Activated naive CD4-positive, alpha-beta T cell treated with anti-CD3 and anti-CD28 coated beads, Interleukin-2, amount 50 U/mL, for 72 hours (primary cell): ENCODE measurements at regions not wholly inside any gene's neighbourhood (a gene's known extent, or its start where the extent isn't known, plus 50 kb on each side); places are given as distances from the start of the nearest gene placed in this dataset.
"Not testable (repeated sequence)": the region's sequence is repeated elsewhere in the genome, so short reads cannot be mapped to it uniquely, and the experiment has no call there.

ENCODE experiments used
- ATAC-seq, 2 donors: fragments of 150-1000 bp; cut with Tn5 transposase; 2 replicates each; pipeline ENCODE4 v1.10.0; 2021; ENCODE audit warnings: mild to moderate bottlenecking in 2 of 2, moderate library complexity in 2 of 2
- DNase-seq, 2 donors: peaks; one replicate each; pipeline ENCODE4 v3.0.0; 2021 to 2022; ENCODE audit warnings: low spot score in 2 of 2
- H3K27ac Mint-ChIP-seq, 2 donors: one replicate each; pipeline ENCODE4 v1.8.0; 2022; ENCODE audit warnings: mild to moderate bottlenecking in 2 of 2, mixed read lengths in 2 of 2
- H3K36me3 Mint-ChIP-seq, 2 donors: one replicate each; pipeline ENCODE4 v1.8.0; 2022; ENCODE audit warnings: mixed read lengths in 2 of 2
- H3K9me3 Mint-ChIP-seq, 2 donors: one replicate each; pipeline ENCODE4 v1.8.0; 2022; ENCODE audit warnings: mixed read lengths in 2 of 2

DNA sequence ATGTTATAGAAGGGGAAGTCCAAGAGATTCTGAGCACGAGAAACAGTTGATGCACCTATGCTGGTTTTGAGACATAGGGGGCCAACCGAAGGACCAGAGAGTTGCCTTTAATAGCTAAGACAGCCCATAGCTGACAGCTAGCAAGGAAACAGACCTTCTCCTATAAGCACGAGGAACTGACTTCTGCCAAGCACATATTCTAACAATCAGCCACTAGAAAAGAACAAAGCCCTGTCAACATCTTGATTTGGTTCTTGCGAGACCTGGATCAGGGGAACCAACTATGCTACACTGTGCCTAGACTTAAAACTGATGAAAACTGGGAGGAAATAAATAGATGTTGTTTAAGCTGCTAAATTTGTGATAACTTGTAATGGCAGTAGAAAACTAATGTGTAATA is 785.6 kb downstream of the TMTC2 start:
- H3K9me3 Mint-ChIP-seq: peaks cover 0 to 4% of the 10 kb centered on the region in 2 donors
- DNase-seq (no peak), ATAC-seq (no peak)
- no peaks in the 10 kb centered on the region for H3K36me3 Mint-ChIP-seq
- H3K27ac Mint-ChIP-seq: no peak overlapping the region

DNA sequence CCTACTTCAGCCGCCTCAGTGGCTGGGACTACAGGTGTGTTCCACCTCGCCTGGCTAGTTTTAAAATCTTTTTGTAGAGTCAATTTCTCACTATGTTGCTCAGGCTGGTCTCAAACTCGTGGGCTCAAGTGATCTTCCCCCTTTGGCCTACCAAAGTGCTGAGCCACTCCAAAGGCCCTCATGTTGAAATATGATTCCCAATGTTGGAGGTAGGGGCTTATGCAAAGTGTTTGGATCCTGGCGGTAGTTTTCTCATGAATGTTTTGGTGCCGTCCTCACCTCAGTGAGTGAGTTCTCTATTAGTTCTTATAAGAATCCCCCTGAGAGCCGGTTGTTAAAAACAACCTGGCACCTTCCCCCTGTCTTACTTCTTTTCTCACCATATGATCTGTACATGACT is 784.6 kb downstream of the TMTC2 start:
- Mint-ChIP-seq H3K36me3 (no peaks in the 10 kb centered on the region), H3K27ac (no peak overlapping the region), H3K9me3 (peaks cover 0 to 4% of the 10 kb centered on the region in 2 donors)
- no peak for ATAC-seq
- DNase-seq: no peak

DNA sequence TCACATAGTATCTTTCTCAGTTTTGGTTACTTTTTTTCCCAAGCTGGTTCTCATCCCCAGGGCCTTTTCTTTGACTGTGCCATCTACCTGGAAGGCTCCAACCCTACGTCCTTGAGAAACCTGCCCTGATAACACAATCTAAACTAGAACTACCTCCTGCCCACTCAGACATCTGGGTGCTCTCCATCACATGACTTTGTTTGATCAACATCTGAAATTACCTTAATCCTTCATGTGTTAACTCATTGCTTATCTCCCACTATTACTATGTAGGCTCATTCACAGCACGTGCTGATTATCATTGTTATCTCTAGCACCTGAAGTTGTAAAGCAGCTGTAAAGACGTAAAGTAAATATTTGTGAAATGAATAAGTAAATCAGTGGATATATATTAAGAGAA is 784.0 kb downstream of the TMTC2 start:
- Mint-ChIP-seq H3K9me3 (peaks cover 0 to 4% of the 10 kb centered on the region in 2 donors), H3K27ac (no peak overlapping the region), H3K36me3 (no peaks in the 10 kb centered on the region)
- ATAC-seq (no peak), DNase-seq (no peak)

DNA sequence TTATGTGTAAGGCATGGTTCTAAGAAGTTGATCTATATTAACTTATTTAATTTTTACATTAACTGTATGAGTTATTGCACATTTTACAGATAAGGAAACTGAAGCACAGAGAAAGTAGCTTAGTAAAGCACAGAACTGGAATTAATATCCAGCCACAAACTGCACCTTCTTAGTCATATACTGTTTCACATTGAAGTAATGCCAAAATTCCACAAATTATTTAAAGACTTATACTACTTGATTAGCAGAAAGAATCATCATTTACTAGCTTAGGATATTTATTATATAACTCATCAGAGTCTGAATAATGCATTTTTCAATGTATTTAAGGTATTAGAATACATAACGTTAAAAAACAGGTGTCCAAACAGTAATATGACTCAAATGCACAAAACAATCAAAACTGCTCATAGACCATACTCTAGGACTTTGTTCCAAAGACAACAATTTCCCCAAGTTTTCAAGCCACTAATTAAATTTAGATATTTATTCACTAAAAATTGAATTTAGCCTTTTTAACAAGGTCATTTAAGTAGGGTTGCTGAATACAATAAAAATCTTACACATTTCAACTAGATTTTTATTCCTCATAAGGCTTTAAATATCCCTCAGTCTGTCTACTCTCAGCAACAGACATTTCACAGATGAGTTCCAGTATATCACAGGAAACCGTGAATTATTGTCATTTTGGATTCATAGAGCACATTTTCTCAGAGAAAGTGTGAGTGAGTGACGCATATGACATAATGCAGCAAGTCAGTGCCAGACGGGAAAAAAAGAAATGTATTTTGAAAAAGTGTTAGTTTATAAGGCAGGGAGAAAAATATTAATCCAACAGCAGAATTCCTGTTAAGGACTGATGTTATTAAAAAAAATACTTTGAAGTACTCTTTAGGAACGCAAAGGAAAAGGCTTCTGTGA is 782.5 kb downstream of the TMTC2 start:
- peaks cover 0 to 4% of the 10 kb centered on the region in 2 donors for H3K9me3 Mint-ChIP-seq
- no peak for DNase-seq
- H3K36me3 Mint-ChIP-seq: no peaks in the 10 kb centered on the region
- H3K27ac Mint-ChIP-seq: no peak overlapping the region
- ATAC-seq: no peak

DNA sequence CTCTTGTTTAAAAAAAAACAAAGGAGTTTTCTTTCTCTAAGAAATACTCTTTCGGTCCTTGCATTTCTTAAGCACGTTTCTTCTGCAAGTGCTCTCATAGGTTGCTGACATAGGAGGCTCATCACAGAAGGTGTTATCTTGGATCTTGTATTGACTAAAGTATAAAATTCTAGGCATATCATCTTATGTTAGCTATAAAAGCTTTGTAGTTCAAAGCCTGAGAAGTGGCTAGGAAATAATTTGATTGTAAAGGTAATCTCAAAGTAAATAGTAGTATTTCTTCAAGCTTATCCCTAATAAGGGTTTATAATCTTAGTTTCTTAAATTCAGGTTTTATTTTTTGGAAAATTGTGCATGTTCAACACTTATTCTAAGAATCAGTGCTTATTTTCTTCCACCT is 778.9 kb downstream of the TMTC2 start:
- H3K9me3 Mint-ChIP-seq: peaks cover 0 to 6% of the 10 kb centered on the region in 2 donors
- no peak for ATAC-seq
- no peaks in the 10 kb centered on the region for H3K36me3 Mint-ChIP-seq
- DNase-seq: no peak
- H3K27ac Mint-ChIP-seq: no peak overlapping the region

DNA sequence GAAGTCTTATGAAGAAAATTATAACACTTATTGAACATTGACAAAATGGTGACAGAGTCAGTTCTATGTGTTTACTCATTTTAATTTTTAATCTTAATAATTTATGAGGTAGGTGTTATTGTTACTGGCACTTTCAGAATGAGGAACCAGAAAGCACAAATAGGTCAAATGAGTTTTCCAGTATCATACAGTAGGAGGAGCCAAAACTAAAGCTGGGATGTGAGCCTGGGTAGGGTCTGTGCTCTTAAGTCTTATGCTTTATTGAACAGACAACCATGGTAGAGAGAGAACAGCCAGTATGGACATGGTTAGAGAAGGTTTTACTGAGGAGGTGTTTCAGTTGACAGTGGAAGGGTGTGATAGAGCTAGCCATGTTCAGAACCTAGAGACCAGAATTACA is 775.7 kb downstream of the TMTC2 start:
- no peak for ATAC-seq
- DNase-seq: no peak
- H3K9me3 Mint-ChIP-seq: peaks cover 0 to 6% of the 10 kb centered on the region in 2 donors
- H3K36me3 Mint-ChIP-seq: no peaks in the 10 kb centered on the region
- H3K27ac Mint-ChIP-seq: no peak overlapping the region

DNA sequence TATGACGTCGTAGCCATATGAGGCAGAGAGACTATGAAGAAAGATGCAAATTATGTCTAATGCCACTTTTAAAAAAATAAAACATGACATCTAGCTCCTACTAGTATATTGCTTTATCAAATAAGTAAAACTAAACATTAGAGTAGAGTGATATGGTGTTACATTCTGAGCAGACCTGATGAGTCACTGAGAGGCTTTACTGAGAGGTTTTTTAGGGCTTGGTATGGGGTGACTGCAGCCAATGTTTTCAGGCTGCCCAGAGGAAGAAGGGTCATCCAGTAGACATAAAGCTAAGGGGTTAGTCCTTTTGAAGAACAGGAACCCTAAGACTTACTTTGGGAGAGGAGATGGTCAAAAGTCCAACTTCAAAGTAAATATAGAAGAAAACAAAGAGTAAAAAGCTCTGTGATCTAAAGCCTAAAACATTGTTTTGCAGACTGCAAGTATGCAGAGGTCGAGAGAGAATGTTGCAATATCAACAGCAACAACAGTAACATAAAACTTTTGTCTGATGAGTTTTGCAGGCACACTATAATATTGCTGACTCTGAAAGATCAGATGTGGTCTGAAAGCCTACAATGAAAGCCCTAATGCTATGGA is 774.7 kb downstream of the TMTC2 start:
- H3K36me3 Mint-ChIP-seq: no peaks in the 10 kb centered on the region
- no peak overlapping the region for H3K27ac Mint-ChIP-seq
- DNase-seq: no peak
- ATAC-seq: no peak
- peaks cover 0 to 6% of the 10 kb centered on the region in 2 donors for H3K9me3 Mint-ChIP-seq

DNA sequence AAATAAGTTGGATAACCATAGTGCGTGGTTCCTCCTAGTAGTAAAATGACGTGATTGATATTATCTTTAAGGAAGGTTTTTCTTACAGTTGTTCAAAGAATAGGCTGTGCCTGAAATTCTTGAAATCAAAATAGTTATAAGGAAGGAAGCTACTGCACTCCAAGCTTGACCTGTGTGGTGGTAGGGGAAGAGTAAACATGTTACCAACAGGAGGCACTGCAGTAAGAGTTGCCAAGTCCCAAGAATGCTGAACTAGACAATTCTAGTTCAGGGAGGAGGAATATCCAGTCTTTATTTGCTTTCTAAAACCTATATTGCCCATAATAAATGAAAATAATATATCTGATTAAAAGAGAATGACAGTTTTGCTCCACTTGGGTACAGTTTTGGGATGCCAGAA is 764.5 kb downstream of the TMTC2 start:
- DNase-seq: no peak
- H3K36me3 Mint-ChIP-seq: no peaks in the 10 kb centered on the region
- H3K27ac Mint-ChIP-seq: no peak overlapping the region
- no peak for ATAC-seq
- peaks cover 0 to 8% of the 10 kb centered on the region in 2 donors for H3K9me3 Mint-ChIP-seq

DNA sequence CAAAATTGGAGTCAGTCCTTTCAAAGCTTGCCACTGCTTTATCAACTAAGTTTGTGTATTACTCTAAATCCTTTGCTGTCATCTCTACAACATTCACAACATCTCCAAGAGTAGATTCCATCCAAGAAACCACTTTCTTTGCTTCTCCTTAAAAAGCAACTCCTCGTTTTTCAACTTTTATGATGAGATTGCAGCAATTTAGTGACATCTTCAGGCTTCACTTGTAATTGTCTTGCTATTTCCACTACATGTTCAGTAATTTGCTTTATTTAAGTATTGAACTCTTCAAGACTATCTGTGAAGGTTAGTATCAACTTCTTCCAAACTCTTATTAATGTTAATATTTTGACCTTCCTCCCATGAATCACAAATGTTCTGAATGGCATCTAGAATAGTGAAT is 747.9 kb downstream of the TMTC2 start:
- no peak for DNase-seq
- Mint-ChIP-seq H3K36me3 (peaks cover 0 to 9% of the 10 kb centered on the region in 2 donors), H3K9me3 (peaks cover 18 to 31% of the 10 kb centered on the region in 2 donors), H3K27ac (no peak overlapping the region)
- ATAC-seq: no peak

DNA sequence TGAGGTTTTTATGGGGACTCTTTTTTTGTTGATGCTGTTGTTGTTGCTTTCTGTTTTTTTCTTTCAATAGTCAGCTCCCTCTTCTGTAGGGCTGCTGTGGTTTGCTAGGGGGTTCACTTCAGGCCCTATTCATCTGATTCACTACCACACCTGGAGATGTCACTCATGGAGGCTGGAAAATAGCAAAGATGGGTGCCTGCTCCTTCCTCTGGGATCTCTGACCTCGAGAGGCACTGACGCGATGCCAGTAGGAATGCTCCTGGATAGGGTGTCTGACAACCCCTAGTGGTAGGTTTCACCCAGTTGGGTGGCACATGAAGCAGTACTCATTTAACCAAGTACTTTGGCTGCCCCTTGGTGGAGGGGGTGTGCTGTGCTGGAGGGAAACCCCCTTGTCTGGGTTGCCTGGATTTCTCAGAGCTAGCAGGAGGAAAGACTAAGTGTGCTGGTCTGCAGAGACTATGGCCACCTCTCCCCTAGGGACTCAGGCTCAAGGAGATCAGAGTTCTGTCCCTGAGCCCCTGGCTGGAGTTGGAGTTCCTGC is 745.5 kb downstream of the TMTC2 start:
- H3K27ac Mint-ChIP-seq: no peak overlapping the region
- ATAC-seq (no peak), DNase-seq (no peak)
- peaks cover 0 to 9% of the 10 kb centered on the region in 2 donors for H3K36me3 Mint-ChIP-seq
- H3K9me3 Mint-ChIP-seq: peaks cover 14 to 35% of the 10 kb centered on the region in 2 donors

DNA sequence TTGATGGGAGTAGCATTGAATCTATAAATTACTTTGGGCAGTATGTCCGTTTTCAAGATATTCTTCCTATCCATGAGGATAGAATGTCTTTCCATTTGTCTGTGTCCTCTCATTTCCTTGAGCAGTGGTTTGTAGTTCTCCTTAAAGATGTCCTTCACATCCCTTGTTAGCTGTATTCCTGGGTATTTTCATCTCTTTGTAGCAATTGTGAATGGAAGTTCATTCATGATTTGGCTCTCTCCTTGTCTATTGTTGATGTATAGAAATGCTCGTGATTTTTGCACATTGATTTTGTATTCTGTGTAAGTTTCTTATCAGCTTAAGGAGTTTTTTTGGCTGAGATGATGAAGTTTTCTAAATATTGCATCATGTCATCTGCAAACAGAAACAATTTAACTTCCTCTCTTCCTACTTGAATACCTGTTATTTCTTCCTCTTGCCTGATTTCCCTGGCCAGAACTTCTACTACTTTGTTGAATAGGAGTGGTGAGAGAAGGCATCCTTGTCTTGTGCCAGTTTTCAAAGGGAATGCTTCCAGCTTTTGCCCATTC is 741.0 kb downstream of the TMTC2 start:
- not testable (repeated sequence) for DNase-seq, H3K36me3 Mint-ChIP-seq, ATAC-seq, H3K27ac Mint-ChIP-seq
- H3K9me3 Mint-ChIP-seq: peaks cover 14 to 29% of the 10 kb centered on the region in 2 donors

DNA sequence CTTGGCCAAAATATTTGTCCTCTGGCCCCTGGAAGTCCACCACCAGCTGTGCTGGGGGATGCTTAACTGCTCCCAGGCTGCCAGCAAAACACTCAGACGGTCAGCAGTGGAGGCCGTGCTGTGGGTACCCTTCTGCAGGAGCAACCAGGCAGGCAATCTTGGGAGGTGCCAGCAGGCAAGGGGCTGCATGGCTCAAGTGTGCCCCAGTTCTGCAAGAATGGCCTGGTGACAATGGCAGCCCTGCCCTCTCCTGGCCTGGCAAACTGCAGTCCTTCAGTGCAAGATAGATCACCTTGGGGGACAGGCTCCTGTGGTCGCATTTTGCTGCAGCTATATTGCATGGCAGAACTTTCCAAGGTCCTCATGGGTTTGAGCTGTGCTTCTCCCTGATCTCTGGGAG is 728.3 kb downstream of the TMTC2 start:
- H3K36me3 Mint-ChIP-seq: no peaks in the 10 kb centered on the region
- peaks cover 0 to 5% of the 10 kb centered on the region in 2 donors for H3K9me3 Mint-ChIP-seq
- no peak overlapping the region for H3K27ac Mint-ChIP-seq
- ATAC-seq (no peak), DNase-seq (no peak)

DNA sequence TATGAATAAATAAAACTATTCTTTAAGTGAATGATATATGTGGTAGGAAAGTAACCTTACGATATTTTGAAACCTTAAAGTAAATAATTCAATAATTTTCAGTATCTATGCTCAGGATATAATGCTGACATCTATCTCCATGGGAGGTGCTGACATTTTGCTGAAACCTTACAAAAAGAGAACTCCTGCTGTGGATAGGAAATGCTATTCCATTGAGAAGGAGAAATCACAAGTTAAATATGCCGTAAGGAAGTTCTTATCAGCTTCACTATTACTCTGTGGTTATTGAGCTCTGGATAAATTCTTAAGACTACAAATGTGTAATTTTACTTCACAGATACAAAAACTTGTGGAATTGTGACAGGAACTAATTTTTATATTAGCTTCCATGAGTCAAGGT is 722.1 kb downstream of the TMTC2 start:
- ATAC-seq: no peak
- no peaks in the 10 kb centered on the region for H3K36me3 Mint-ChIP-seq
- DNase-seq: no peak

DNA sequence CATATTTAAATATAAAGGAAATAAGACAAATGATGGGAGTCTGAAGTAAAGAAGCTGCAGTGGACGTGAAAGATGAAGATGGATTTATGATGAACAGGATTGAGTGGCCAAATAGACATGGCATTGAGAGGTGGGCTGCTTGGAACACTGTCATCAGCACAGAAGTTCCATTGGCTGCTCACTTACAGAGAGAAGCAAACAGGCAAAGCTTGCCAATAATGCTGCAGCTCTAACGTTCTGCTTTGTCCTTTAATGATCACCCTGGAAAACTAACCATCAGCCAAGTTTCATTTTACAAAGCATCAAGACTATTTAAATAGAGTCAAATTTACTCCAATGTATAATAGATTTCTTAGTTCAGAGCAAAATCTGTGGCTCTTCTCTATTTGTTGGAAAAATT is 721.4 kb downstream of the TMTC2 start:
- peaks cover 13 to 17% of the 10 kb centered on the region in 2 donors for H3K9me3 Mint-ChIP-seq
- DNase-seq: no peak
- no peak overlapping the region for H3K27ac Mint-ChIP-seq
- H3K36me3 Mint-ChIP-seq: no peaks in the 10 kb centered on the region
- no peak for ATAC-seq

More for the DNA sequence above, 722.1 kb downstream of the TMTC2 start:
- H3K9me3 Mint-ChIP-seq: peaks cover 13 to 17% of the 10 kb centered on the region in 2 donors
- no peak overlapping the region for H3K27ac Mint-ChIP-seq

DNA sequence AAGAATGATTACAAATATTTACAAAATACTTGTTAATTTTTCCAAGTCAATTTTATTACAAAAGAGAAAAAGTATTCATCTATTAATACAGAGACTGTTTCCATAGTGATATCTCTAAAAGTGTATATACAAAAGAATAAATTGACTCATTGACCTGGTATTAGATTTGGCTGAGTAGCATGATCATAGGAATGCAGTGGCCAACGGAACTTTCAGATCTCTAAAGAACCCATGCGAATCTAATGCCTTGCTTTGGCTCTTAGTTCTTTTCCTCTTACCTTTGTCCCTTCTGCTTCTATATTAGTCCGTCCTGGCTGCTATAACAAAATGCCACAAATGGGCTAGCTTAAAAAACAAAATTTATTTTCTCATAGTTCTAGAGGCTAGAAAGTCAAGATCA is 717.8 kb downstream of the TMTC2 start:
- Mint-ChIP-seq H3K9me3 (peaks cover 8 to 17% of the 10 kb centered on the region in 2 donors), H3K36me3 (no peaks in the 10 kb centered on the region), H3K27ac (no peak overlapping the region)
- ATAC-seq (no peak), DNase-seq (no peak)

DNA sequence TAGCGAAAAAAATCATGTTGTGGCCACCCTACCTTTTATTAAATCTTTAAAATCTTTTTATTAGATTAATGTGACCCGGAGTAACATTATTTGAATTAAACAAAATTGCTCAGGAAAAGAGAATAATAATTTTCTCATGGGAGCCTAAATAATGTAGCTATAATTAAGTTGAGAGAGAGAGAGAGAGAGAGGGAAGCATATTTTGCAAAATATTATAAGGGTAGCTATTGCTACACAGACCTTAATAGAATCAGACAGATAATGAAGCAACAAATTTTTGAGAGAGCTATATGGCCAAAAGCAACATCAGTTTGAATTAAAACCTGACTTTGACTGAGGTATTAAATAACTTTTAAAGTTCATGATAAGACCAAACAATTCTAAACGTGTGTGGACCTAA is 703.5 kb downstream of the TMTC2 start:
- DNase-seq: no peak
- no peak for ATAC-seq
- Mint-ChIP-seq H3K27ac (no peak overlapping the region), H3K9me3 (peaks cover 0 to 3% of the 10 kb centered on the region in 2 donors), H3K36me3 (no peaks in the 10 kb centered on the region)
